ENCODE measurements at regions not wholly inside any gene's neighbourhood (a gene's known extent, or its start where the extent isn't known, plus 50 kb on each side); places are given as distances from the start of the nearest gene placed in this dataset.

DNA sequence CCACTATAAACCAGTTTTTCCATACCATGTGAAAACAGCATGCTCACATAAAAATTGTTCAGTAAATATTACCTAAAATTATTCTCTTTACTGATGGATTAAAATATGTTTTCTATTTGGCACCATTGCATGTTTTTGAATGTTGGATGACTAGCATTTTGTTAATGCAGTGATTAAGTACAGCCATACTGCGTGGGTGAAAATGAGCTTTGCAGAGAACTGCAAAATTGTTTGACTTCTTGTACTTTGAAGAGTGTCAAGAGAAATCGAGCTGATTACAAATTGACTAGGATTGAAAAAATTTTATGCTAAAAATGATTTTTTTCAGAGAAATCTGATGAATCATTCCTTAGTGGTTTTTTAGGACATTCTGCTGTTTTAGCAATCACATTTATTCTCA is 452.9 kb downstream of the RPL10L start:
- no peak overlapping the region for H3K27ac Mint-ChIP-seq
- peaks cover 13% of the 10 kb centered on the region for H3K9me3 Mint-ChIP-seq
- H3K36me3 Mint-ChIP-seq (ENCODE audit: low read depth): no peaks in the 10 kb centered on the region
- no peak overlapping the region for H3K4me3 Mint-ChIP-seq
- H3K27me3 Mint-ChIP-seq (ENCODE audit: insufficient read depth): no peaks in the 10 kb centered on the region
- H3K4me1 Mint-ChIP-seq (ENCODE audit: low read depth): no peaks in the 10 kb centered on the region
- no peak for DNase-seq
- TF ChIP-seq, protein P1, sequence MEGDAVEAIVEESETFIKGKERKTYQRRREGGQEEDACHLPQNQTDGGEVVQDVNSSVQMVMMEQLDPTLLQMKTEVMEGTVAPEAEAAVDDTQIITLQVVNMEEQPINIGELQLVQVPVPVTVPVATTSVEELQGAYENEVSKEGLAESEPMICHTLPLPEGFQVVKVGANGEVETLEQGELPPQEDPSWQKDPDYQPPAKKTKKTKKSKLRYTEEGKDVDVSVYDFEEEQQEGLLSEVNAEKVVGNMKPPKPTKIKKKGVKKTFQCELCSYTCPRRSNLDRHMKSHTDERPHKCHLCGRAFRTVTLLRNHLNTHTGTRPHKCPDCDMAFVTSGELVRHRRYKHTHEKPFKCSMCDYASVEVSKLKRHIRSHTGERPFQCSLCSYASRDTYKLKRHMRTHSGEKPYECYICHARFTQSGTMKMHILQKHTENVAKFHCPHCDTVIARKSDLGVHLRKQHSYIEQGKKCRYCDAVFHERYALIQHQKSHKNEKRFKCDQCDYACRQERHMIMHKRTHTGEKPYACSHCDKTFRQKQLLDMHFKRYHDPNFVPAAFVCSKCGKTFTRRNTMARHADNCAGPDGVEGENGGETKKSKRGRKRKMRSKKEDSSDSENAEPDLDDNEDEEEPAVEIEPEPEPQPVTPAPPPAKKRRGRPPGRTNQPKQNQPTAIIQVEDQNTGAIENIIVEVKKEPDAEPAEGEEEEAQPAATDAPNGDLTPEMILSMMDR (IDR thresholded peaks at IDR 0.05): no peak

DNA sequence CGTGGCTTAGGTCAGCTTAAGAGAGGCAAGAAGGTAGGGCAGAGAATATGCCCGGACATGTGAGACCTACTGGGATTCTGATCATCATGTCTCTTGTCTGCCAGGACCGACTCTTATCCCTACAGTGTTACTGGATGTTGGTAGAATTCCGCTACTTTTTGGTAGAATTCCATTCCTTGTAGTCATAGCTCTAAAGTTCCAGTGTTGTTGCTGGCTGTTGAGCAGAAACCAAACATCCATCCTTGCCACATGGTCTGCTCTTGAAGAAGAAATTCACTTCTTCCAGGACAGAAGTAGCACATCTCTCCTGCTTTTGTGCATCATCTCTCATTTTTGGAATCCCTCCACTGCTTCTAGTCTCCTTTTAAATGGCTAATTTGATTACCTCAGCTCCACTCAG is 453.7 kb downstream of the RPL10L start:
- Mint-ChIP-seq H3K27me3 (ENCODE audit: insufficient read depth) (no peaks in the 10 kb centered on the region), H3K4me1 (ENCODE audit: low read depth) (no peaks in the 10 kb centered on the region), H3K27ac (no peak overlapping the region), H3K9me3 (peaks cover 13% of the 10 kb centered on the region), H3K36me3 (ENCODE audit: low read depth) (no peaks in the 10 kb centered on the region), H3K4me3 (no peak overlapping the region)
- TF ChIP-seq, protein P1 (IDR thresholded peaks at IDR 0.05): no peak
- DNase-seq: no peak

Data from HFFc6 (cell line).